ENCODE measurements at regions not wholly inside any gene's neighbourhood (a gene's known extent, or its start where the extent isn't known, plus 50 kb on each side); places are given as distances from the start of the nearest gene placed in this dataset.
"Not testable (repeated sequence)": the region's sequence is repeated elsewhere in the genome, so short reads cannot be mapped to it uniquely, and the experiment has no call there.

- Mint-ChIP-seq H3K4me3 (no peak overlapping the region), H3K4me1 (ENCODE audit: low read depth) (no peaks in the 10 kb centered on the region), H3K27me3 (ENCODE audit: low read depth) (no peaks in the 10 kb centered on the region), H3K27ac (no peak overlapping the region), H3K9me3 (peaks cover 1% of the 10 kb centered on the region), H3K36me3 (ENCODE audit: low read depth) (no peaks in the 10 kb centered on the region)
- intact Hi-C loops (cut with micrococcal nuclease): no loop called here
- CTCF ChIA-PET: interaction anchor here (0.6 kb wide), 1 partner anchor 810 kb away, joined by 3 read pairs; no protein-coding TSS in a partner anchor
- no peak for DNase-seq
These were observed 382.5 kb downstream of the KCNN2 start for GRCh38 chr5:114744406-114744805.

- intact Hi-C loops (cut with micrococcal nuclease): no loop called here
- H3K36me3 Mint-ChIP-seq (ENCODE audit: low read depth): no peaks in the 10 kb centered on the region
- H3K4me1 Mint-ChIP-seq (ENCODE audit: low read depth): no peaks in the 10 kb centered on the region
- peaks cover 6% of the 10 kb centered on the region for H3K9me3 Mint-ChIP-seq
- no peak for DNase-seq
- H3K27me3 Mint-ChIP-seq (ENCODE audit: low read depth): no peaks in the 10 kb centered on the region
- CTCF ChIA-PET: no interaction called here
- no peak overlapping the region for H3K4me3 Mint-ChIP-seq
- no peak overlapping the region for H3K27ac Mint-ChIP-seq
These were observed 372.4 kb downstream of the KCNN2 start for GRCh38 chr5:114734238-114734637.

DNA sequence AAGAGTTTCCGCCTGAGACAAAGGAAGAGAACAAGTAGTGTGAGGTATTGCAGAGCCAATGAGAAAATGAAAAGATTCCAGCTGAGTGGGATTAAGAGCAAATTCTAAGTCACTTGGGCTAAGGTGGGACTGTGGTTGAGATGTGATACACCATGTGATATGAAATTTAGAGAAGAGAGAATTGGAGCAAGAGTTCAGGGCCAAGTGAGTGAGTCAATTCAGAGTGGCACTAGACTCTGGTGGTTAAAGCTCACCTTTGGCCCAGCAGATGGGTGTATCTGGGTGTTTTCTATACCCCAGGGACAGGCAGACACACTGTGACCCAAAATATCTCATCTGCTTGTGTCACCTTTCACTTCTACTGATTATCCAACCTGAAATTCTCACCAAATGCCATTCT lies 368.1 kb downstream of the KCNN2 start:
- H3K4me1 Mint-ChIP-seq (ENCODE audit: low read depth): no peaks in the 10 kb centered on the region
- H3K4me3 Mint-ChIP-seq: no peak overlapping the region
- intact Hi-C loops (cut with micrococcal nuclease): no loop called here
- H3K27ac Mint-ChIP-seq: no peak overlapping the region
- no peaks in the 10 kb centered on the region for H3K9me3 Mint-ChIP-seq
- CTCF ChIA-PET: no interaction called here
- no peak for DNase-seq
- H3K27me3 Mint-ChIP-seq (ENCODE audit: low read depth): no peaks in the 10 kb centered on the region
- no peaks in the 10 kb centered on the region for H3K36me3 Mint-ChIP-seq (ENCODE audit: low read depth)

GRCh38 chr5:114727358-114727757 lies 365.5 kb downstream of the KCNN2 start:
- intact Hi-C loops (cut with micrococcal nuclease): no loop called here
- peaks cover 3% of the 10 kb centered on the region for H3K27me3 Mint-ChIP-seq (ENCODE audit: low read depth)
- H3K4me3 Mint-ChIP-seq: no peak overlapping the region
- DNase-seq: no peak
- no peaks in the 10 kb centered on the region for H3K36me3 Mint-ChIP-seq (ENCODE audit: low read depth)
- CTCF ChIA-PET: no interaction called here
- H3K9me3 Mint-ChIP-seq: peaks cover 4% of the 10 kb centered on the region
- H3K27ac Mint-ChIP-seq: no peak overlapping the region
- no peaks in the 10 kb centered on the region for H3K4me1 Mint-ChIP-seq (ENCODE audit: low read depth)

- Mint-ChIP-seq H3K4me1 (ENCODE audit: low read depth) (no peaks in the 10 kb centered on the region), H3K27ac (no peak overlapping the region), H3K36me3 (ENCODE audit: low read depth) (no peaks in the 10 kb centered on the region), H3K27me3 (ENCODE audit: low read depth) (peaks cover 3% of the 10 kb centered on the region), H3K4me3 (no peak overlapping the region), H3K9me3 (peaks cover 4% of the 10 kb centered on the region)
- intact Hi-C loops (cut with micrococcal nuclease): no loop called here
- no peak for DNase-seq
- CTCF ChIA-PET: no interaction called here
These were observed 364.3 kb downstream of the KCNN2 start for GRCh38 chr5:114726131-114726530.

DNA sequence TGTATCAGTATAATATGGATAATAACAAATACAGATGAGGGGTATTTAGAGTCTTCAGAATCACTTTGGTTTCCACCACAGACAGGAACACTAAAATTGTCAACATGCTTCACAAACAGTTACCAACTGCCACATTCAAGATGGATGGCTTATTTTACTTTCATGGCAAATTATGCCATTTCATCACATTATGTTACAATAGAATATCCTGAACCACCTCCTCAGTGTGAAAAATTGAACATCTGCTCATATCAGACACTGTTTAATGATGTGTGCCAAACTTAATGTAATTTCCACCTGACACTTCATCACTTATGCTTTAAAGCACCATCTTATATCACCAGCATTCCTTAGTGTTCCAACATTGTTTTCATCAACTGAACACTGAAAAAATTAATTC lies 357.4 kb downstream of the KCNN2 start:
- Mint-ChIP-seq H3K4me3 (no peak overlapping the region), H3K36me3 (ENCODE audit: low read depth) (no peaks in the 10 kb centered on the region), H3K27ac (no peak overlapping the region), H3K4me1 (ENCODE audit: low read depth) (no peaks in the 10 kb centered on the region), H3K9me3 (peaks cover 12% of the 10 kb centered on the region), H3K27me3 (ENCODE audit: low read depth) (peaks cover 3% of the 10 kb centered on the region)
- intact Hi-C loops (cut with micrococcal nuclease): no loop called here
- CTCF ChIA-PET: no interaction called here
- no peak for DNase-seq

- Mint-ChIP-seq H3K27me3 (ENCODE audit: low read depth) (no peaks in the 10 kb centered on the region), H3K36me3 (ENCODE audit: low read depth) (no peaks in the 10 kb centered on the region)
These were observed 355.1 kb downstream of the KCNN2 start for GRCh38 chr5:114716955-114717354.

GRCh38 chr5:114704225-114704893 lies 342.5 kb downstream of the KCNN2 start:
- intact Hi-C loops (cut with micrococcal nuclease); H3K36me3 Mint-ChIP-seq (ENCODE audit: low read depth); CTCF ChIA-PET; H3K27ac Mint-ChIP-seq; H3K4me1 Mint-ChIP-seq (ENCODE audit: low read depth); DNase-seq; H3K9me3 Mint-ChIP-seq; H3K4me3 Mint-ChIP-seq; H3K27me3 Mint-ChIP-seq (ENCODE audit: low read depth): not testable (repeated sequence)

More at GRCh38 chr5:114716955-114717354, 355.1 kb downstream of the KCNN2 start:
- no peaks in the 10 kb centered on the region for H3K4me1 Mint-ChIP-seq (ENCODE audit: low read depth)
- H3K9me3 Mint-ChIP-seq: peaks cover 9% of the 10 kb centered on the region
- no peak overlapping the region for H3K27ac Mint-ChIP-seq
- no peak overlapping the region for H3K4me3 Mint-ChIP-seq
- CTCF ChIA-PET: no interaction called here
- no peak for DNase-seq
- intact Hi-C loops (cut with micrococcal nuclease): no loop called here

- H3K36me3 Mint-ChIP-seq (ENCODE audit: low read depth): no peaks in the 10 kb centered on the region
- H3K4me1 Mint-ChIP-seq (ENCODE audit: low read depth): no peaks in the 10 kb centered on the region
- no peaks in the 10 kb centered on the region for H3K27me3 Mint-ChIP-seq (ENCODE audit: low read depth)
- DNase-seq: no peak
- H3K4me3 Mint-ChIP-seq: no peak overlapping the region
- H3K27ac Mint-ChIP-seq: no peak overlapping the region
- CTCF ChIA-PET: no interaction called here
- H3K9me3 Mint-ChIP-seq: peaks cover 3% of the 10 kb centered on the region
- intact Hi-C loops (cut with micrococcal nuclease): no loop called here
These were observed 340.9 kb downstream of the KCNN2 start for GRCh38 chr5:114702731-114703130.

DNA sequence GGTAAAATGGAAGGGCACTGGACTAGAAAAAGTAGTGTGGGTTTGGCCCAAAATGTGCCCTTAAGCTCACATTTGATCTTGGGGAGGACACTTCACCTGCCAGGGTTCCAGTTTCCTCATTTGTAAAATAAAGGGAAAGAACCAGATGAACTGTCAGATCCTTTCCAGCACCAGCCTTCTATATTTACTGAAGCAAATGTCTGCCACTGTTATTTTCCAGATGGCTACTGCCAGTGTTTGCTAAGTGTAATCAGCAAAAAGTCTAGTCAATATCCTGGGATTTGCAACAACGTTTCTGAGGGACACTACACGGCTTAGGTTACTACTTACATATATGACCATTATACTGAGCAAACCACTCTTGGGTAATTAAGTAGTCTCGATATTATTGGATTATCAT lies 340.3 kb downstream of the KCNN2 start:
- Mint-ChIP-seq H3K4me3 (no peak overlapping the region), H3K9me3 (peaks cover 3% of the 10 kb centered on the region), H3K27ac (no peak overlapping the region), H3K36me3 (ENCODE audit: low read depth) (no peaks in the 10 kb centered on the region), H3K4me1 (ENCODE audit: low read depth) (no peaks in the 10 kb centered on the region), H3K27me3 (ENCODE audit: low read depth) (no peaks in the 10 kb centered on the region)
- intact Hi-C loops (cut with micrococcal nuclease): no loop called here
- CTCF ChIA-PET: no interaction called here
- no peak for DNase-seq

DNA sequence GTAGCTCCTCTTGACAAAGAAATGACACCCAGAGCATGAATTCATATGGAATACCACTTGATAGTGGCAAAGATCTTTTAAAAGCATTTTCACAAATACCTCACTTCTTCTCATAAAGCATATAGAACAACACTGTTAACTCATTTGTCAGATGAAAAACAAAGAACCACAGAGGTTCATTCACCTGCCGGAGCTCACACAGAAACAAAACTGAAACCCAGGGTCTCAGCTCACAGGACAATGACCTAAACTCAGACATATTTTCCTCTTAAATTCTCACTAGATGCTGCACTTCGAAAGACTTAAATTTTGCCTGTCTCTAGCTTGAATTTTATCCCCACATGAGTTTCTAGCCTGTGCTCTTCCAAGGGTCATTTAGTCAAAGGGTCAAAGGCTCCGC lies 339.0 kb downstream of the KCNN2 start:
- no peak for DNase-seq
- CTCF ChIA-PET: no interaction called here
- intact Hi-C loops (cut with micrococcal nuclease): no loop called here
- Mint-ChIP-seq H3K4me1 (ENCODE audit: low read depth) (no peaks in the 10 kb centered on the region), H3K36me3 (ENCODE audit: low read depth) (no peaks in the 10 kb centered on the region), H3K4me3 (no peak overlapping the region), H3K27ac (no peak overlapping the region), H3K27me3 (ENCODE audit: low read depth) (no peaks in the 10 kb centered on the region), H3K9me3 (peaks cover 6% of the 10 kb centered on the region)

- intact Hi-C loops (cut with micrococcal nuclease): no loop called here
- no peaks in the 10 kb centered on the region for H3K27me3 Mint-ChIP-seq (ENCODE audit: low read depth)
These were observed 333.5 kb downstream of the KCNN2 start for GRCh38 chr5:114695292-114695904.

GRCh38 chr5:114686356-114686755 lies 324.5 kb downstream of the KCNN2 start:
- intact Hi-C loops (cut with micrococcal nuclease): no loop called here
- Mint-ChIP-seq H3K27me3 (ENCODE audit: low read depth) (no peaks in the 10 kb centered on the region), H3K36me3 (ENCODE audit: low read depth) (no peaks in the 10 kb centered on the region), H3K27ac (no peak overlapping the region), H3K4me3 (no peak overlapping the region), H3K4me1 (ENCODE audit: low read depth) (no peaks in the 10 kb centered on the region), H3K9me3 (peaks cover 3% of the 10 kb centered on the region)
- CTCF ChIA-PET: no interaction called here
- no peak for DNase-seq

More at GRCh38 chr5:114695292-114695904, 333.5 kb downstream of the KCNN2 start:
- Mint-ChIP-seq H3K4me3 (no peak overlapping the region), H3K9me3 (peaks cover 5% of the 10 kb centered on the region), H3K36me3 (ENCODE audit: low read depth) (no peaks in the 10 kb centered on the region), H3K27ac (no peak overlapping the region), H3K4me1 (ENCODE audit: low read depth) (no peaks in the 10 kb centered on the region)
- CTCF ChIA-PET: interaction anchor here (1.1 kb wide), 1 partner anchor 12 kb away, joined by 3 read pairs; no protein-coding TSS in a partner anchor
- DNase-seq: no peak

All from activated naive CD4-positive, alpha-beta T cell treated with anti-CD3 and anti-CD28 coated beads for 36 hours (primary cell).